IMR-90 (cell line): ENCODE measurements at regions not wholly inside any gene's neighbourhood (a gene's known extent, or its start where the extent isn't known, plus 50 kb on each side); places are given as distances from the start of the nearest gene placed in this dataset.

ENCODE experiments used
- BHLHE40 ChIP-seq: fragments of 150-350 bp; IDR thresholded peaks from 2 replicates; pipeline ENCODE4 v1.6.1; 2016; ENCODE audit warnings: mild to moderate bottlenecking, low read depth, low read length
- CEBPB ChIP-seq: IDR thresholded peaks from 2 replicates; pipeline ENCODE4 v1.6.1; 2012; ENCODE audit warnings: low read depth, low read length, improper control_type of control experiment
- CHD1 ChIP-seq: IDR thresholded peaks from 2 replicates; pipeline ENCODE4 v1.6.1; 2012; ENCODE audit warnings: low read depth, low read length, improper control_type of control experiment
- MAFK ChIP-seq: IDR thresholded peaks from 2 replicates; pipeline ENCODE4 v1.6.1; 2012; ENCODE audit warnings: low read depth, low read length, improper control_type of control experiment
- MXI1 ChIP-seq: IDR thresholded peaks from 2 replicates; pipeline ENCODE4 v1.6.1; 2012; ENCODE audit warnings: low read depth, mild to moderate bottlenecking, low read length, moderate library complexity, borderline replicate concordance
- NFE2L2 ChIP-seq: fragments of 150-350 bp; IDR thresholded peaks from 2 replicates; pipeline ENCODE4 v1.6.1; 2016; ENCODE audit warnings: low read depth, mild to moderate bottlenecking, low read length
- POLR2A ChIP-seq: IDR thresholded peaks from 2 replicates; pipeline ENCODE4 v1.6.1; 2012; ENCODE audit warnings: mild to moderate bottlenecking, low read depth, low read length
- RAD21 ChIP-seq: IDR thresholded peaks from 2 replicates; pipeline ENCODE4 v1.6.1; 2012; ENCODE audit warnings: low read length, improper control_type of control experiment
- RCOR1 ChIP-seq: IDR thresholded peaks from 2 replicates; pipeline ENCODE4 v1.6.1; 2012; ENCODE audit warnings: mild to moderate bottlenecking, low read length, improper control_type of control experiment; ENCODE audit not compliant: insufficient replicate concordance
- SMC3 ChIP-seq: fragments of 150-350 bp; IDR thresholded peaks from 2 replicates; pipeline ENCODE4 v1.6.1; 2016; ENCODE audit warnings: low read depth, mild to moderate bottlenecking, antibody characterized with exemption, low read length, moderate library complexity
- TF ChIP-seq, protein P1 (sequence below): conservative IDR thresholded peaks from 2 replicates; pipeline ENCODE4 v1.5.1; 2012; ENCODE audit warnings: mild to moderate bottlenecking, low read depth, low read length, improper control_type of control experiment
- TF ChIP-seq, protein P2 (sequence below): fragments of 150-350 bp; IDR thresholded peaks from 2 replicates; pipeline ENCODE4 v1.6.1; 2016; ENCODE audit warnings: low read depth, mild to moderate bottlenecking, low read length, moderate library complexity, borderline replicate concordance

GRCh38 chr2:71948781-71949536 is 198.7 kb downstream of the CYP26B1 start:
- TF ChIP-seq CEBPB: no peak
- TF ChIP-seq SMC3: no peak
- TF ChIP-seq POLR2A: no peak
- TF ChIP-seq, protein P1, sequence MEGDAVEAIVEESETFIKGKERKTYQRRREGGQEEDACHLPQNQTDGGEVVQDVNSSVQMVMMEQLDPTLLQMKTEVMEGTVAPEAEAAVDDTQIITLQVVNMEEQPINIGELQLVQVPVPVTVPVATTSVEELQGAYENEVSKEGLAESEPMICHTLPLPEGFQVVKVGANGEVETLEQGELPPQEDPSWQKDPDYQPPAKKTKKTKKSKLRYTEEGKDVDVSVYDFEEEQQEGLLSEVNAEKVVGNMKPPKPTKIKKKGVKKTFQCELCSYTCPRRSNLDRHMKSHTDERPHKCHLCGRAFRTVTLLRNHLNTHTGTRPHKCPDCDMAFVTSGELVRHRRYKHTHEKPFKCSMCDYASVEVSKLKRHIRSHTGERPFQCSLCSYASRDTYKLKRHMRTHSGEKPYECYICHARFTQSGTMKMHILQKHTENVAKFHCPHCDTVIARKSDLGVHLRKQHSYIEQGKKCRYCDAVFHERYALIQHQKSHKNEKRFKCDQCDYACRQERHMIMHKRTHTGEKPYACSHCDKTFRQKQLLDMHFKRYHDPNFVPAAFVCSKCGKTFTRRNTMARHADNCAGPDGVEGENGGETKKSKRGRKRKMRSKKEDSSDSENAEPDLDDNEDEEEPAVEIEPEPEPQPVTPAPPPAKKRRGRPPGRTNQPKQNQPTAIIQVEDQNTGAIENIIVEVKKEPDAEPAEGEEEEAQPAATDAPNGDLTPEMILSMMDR: no peak
- no peak for TF ChIP-seq MXI1
- TF ChIP-seq, protein P2, sequence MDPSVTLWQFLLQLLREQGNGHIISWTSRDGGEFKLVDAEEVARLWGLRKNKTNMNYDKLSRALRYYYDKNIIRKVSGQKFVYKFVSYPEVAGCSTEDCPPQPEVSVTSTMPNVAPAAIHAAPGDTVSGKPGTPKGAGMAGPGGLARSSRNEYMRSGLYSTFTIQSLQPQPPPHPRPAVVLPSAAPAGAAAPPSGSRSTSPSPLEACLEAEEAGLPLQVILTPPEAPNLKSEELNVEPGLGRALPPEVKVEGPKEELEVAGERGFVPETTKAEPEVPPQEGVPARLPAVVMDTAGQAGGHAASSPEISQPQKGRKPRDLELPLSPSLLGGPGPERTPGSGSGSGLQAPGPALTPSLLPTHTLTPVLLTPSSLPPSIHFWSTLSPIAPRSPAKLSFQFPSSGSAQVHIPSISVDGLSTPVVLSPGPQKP: no peak
- TF ChIP-seq RAD21: no peak
- no peak for TF ChIP-seq CHD1
- no peak for TF ChIP-seq MAFK
- TF ChIP-seq NFE2L2: no peak
- TF ChIP-seq RCOR1: no peak
- TF ChIP-seq BHLHE40: no peak
